ENCODE measurements at regions not wholly inside any gene's neighbourhood (a gene's known extent, or its start where the extent isn't known, plus 50 kb on each side); places are given as distances from the start of the nearest gene placed in this dataset.

DNA sequence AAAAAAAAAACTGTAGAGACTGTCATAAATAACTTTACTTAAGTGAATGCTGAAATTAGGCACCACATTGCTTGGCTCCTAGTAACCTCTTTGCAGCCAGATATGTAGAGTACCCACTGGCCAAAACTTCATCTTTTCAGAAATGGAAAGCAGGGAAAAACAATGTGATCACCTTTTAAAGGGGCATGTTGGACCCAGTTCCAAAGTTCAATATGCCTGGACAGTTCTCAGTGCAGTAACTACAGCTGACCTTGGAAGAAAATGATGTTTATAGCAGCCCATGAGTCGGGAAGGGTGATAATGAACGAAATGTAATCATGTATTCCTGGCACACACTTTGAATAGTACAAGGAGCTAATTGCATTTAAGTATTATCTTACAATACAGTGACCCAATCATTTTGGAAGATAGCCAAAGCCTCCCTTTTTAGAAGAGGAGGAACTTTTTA is 93.6 kb upstream of the TAB2 start:
- no peak for TF ChIP-seq EZH2phosphoT487 (IDR thresholded peaks at IDR 0.05; ENCODE audit: borderline replicate concordance, low read length)
- TF ChIP-seq, protein P1, sequence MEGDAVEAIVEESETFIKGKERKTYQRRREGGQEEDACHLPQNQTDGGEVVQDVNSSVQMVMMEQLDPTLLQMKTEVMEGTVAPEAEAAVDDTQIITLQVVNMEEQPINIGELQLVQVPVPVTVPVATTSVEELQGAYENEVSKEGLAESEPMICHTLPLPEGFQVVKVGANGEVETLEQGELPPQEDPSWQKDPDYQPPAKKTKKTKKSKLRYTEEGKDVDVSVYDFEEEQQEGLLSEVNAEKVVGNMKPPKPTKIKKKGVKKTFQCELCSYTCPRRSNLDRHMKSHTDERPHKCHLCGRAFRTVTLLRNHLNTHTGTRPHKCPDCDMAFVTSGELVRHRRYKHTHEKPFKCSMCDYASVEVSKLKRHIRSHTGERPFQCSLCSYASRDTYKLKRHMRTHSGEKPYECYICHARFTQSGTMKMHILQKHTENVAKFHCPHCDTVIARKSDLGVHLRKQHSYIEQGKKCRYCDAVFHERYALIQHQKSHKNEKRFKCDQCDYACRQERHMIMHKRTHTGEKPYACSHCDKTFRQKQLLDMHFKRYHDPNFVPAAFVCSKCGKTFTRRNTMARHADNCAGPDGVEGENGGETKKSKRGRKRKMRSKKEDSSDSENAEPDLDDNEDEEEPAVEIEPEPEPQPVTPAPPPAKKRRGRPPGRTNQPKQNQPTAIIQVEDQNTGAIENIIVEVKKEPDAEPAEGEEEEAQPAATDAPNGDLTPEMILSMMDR (conservative IDR thresholded peaks at IDR 0.05; ENCODE audit: low read depth, low read length) = no peak
